ENCODE measurements at regions not wholly inside any gene's neighbourhood (a gene's known extent, or its start where the extent isn't known, plus 50 kb on each side); places are given as distances from the start of the nearest gene placed in this dataset.
"Not testable (repeated sequence)": the region's sequence is repeated elsewhere in the genome, so short reads cannot be mapped to it uniquely, and the experiment has no call there.

GRCh38 chr13:76659074-76659473 lies 227.1 kb downstream of the KCTD12 start:
- not testable (repeated sequence) for DNase-seq (ENCODE audit: low spot score)

DNA sequence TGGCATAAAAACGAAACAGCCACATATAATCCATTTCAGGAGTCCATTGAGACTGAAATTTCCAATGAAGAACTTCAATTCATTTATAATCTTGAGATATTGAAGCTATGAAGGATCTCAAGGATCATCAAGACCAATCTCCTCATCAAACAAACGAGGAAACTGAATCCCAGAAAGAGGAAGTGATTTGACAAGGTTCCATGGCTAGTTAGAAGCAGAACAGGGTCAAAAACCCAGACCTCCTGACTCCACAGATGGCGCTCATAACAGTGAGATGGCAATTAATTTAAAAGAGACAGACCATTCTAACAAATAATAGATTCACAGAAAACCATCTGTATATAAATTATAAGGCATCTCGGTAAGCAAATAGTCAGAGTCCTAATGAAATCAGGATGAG lies 229.7 kb downstream of the KCTD12 start:
- no peak for DNase-seq (ENCODE audit: low spot score)

DNA sequence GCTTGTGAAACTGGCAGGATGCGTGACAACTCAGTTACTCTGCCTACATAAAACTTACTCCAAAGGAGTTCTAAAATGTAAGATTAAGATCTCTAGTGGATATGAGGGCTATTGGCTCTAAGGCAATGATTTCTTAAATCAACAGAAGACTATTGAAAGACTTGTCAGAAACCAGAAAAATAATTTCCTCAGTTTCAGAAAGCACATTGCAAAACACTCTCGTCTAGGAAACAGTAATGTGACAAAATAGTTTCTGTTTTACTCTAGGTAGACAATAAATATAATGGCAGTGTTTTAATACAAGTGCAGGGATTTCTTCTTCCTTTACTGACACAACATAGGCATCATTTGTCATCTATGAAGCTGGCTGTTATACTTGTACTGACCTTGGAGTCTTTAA lies 230.1 kb downstream of the KCTD12 start:
- DNase-seq (ENCODE audit: low spot score): no peak

- no peak for DNase-seq (ENCODE audit: low spot score)
Measured at GRCh38 chr13:76654263-76654662, 231.9 kb downstream of the KCTD12 start.

DNA sequence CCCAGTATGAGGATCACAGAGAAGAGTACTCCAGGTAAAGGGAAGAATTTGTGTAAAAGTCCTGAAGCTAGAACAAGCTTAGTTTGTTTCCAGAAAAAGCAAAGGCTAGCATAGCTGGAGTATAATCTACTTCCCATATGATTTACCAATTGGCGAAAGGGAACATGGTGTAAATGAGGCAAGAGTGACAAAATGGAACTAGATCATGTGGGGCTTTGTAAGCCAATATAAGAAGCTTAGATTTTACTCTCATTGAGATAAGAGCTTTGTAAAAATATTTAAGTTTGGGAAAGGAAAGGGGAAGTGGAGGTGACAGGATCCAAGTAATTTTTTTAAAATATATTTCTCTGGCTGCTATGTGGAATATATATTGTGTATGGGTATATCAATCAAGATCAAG lies 234.9 kb downstream of the KCTD12 start:
- no peak for DNase-seq (ENCODE audit: low spot score)

GRCh38 chr13:76647550-76647949 lies 238.7 kb downstream of the KCTD12 start:
- DNase-seq (ENCODE audit: low spot score): no peak

GRCh38 chr13:76646946-76647345 lies 239.3 kb downstream of the KCTD12 start:
- no peak for DNase-seq (ENCODE audit: low spot score)

DNA sequence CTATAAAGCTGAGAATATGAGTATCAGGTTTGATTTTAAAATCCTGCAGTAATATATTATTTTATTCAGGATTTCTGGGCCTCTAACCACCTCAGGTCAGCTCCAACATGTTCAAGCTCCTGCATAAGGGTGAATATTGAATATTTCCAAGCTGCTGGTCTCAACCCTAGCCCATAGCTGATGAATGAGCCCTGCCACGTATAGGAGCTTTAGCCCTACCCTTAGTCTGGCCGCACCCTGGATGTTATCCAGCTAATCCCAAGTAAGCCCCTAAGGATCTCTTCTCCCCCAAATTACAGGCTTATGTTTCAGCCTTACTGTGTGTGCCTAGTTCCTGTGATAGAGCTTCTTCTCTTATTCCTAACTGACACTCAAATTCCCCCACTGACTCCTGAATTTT lies 240.6 kb downstream of the KCTD12 start:
- DNase-seq (ENCODE audit: low spot score): no peak

GRCh38 chr13:76644906-76645305 lies 241.3 kb downstream of the KCTD12 start:
- no peak for DNase-seq (ENCODE audit: low spot score)

DNA sequence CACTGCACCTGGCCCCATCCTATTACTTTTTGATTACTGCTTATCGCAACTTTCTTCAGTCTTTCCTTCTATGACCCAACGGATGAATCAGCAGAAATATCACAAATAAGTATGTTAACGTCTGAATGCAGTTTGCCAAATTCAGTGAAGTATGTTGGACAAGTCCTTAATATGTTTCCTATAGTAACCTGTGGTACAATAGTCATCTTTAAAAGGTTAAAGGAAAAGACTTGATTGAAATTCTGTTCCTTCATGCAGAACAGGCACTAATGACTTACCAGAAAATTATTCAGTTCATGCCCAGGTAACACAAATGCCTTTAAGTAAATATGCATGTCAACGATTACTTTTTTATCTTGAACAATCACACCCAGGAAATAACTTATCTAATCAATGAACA lies 242.6 kb downstream of the KCTD12 start:
- DNase-seq (ENCODE audit: low spot score): no peak

GRCh38 chr13:76641056-76641455 lies 245.1 kb downstream of the KCTD12 start:
- DNase-seq (ENCODE audit: low spot score): no peak

DNA sequence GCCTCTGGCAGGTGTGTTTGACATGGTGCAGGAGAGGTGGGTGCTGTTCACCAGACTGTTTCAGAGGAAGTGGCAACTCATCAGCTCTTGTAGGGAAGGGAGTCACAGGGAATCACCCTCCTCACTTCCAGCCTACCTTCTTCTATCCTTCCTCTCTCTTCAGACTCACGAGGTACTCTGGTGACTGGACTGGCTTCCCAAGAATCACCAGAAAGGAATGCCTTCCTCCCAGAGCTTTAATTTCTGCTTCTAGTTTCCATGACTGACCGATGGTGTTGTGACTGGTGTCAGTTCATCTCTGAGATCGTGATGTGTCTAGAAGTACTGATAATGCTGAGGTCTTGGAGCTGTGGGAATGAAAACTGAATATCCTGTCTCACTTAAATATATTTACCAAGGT lies 247.3 kb downstream of the KCTD12 start:
- DNase-seq (ENCODE audit: low spot score): no peak

- DNase-seq (ENCODE audit: low spot score): no peak
Measured at GRCh38 chr13:76638181-76638580, 248.0 kb downstream of the KCTD12 start.

GRCh38 chr13:76637641-76638141 lies 248.5 kb downstream of the KCTD12 start:
- DNase-seq (ENCODE audit: low spot score): no peak

DNA sequence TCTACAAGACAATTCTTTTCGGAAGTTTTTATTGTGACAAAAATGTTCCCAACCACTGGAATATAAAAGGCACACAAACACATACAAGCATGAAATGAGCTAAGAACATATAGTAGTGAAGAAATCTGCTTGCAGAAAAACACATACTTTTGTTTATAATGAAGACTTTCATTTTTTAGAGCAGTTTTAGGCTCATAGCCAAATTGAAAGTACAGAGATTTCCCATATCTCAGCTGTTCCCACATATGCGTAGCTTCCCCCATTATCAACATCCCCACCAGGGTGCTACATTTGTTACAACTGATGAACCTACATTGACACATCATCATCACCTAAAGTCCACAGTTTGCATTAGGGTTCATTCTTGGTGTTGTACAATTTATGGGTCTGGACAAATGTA lies 249.4 kb downstream of the KCTD12 start:
- no peak for DNase-seq (ENCODE audit: low spot score)

- DNase-seq (ENCODE audit: low spot score): no peak
Measured at GRCh38 chr13:76635232-76636230, 250.7 kb downstream of the KCTD12 start.

- DNase-seq (ENCODE audit: low spot score): no peak
Measured at GRCh38 chr13:76634431-76635191, 251.6 kb downstream of the KCTD12 start.

DNA sequence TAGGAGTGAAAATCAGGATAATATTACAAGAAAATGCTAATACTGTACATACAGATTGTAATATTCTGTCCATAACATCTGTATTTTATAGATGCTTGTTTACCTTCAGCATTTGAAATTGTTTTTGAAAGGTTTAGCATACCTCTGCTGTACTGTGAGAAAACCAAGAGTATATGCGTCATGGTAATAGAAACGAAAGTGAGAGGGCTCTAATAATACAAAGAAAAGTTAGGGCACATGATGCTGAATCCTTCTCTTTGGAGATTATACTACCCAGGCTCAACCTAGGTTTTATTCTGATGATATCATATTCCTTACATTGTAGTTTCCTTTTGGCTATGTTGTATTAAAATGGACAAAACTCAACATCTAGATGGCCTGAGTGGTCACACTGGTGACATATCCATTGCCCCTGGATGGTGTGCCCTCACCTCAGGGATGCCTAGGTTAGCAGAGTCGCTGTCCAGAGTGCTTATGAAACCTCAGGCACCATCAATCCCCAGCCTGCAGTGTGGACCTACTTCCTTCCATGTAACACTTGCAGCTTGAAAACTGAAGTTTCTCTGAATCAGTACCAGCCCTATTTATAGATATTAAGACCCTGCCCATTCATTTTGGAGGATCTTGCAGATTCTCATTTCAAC lies 253.7 kb downstream of the KCTD12 start:
- no peak for DNase-seq (ENCODE audit: low spot score)

- no peak for DNase-seq (ENCODE audit: low spot score)
Measured at GRCh38 chr13:76630629-76631230, 255.5 kb downstream of the KCTD12 start.

DNA sequence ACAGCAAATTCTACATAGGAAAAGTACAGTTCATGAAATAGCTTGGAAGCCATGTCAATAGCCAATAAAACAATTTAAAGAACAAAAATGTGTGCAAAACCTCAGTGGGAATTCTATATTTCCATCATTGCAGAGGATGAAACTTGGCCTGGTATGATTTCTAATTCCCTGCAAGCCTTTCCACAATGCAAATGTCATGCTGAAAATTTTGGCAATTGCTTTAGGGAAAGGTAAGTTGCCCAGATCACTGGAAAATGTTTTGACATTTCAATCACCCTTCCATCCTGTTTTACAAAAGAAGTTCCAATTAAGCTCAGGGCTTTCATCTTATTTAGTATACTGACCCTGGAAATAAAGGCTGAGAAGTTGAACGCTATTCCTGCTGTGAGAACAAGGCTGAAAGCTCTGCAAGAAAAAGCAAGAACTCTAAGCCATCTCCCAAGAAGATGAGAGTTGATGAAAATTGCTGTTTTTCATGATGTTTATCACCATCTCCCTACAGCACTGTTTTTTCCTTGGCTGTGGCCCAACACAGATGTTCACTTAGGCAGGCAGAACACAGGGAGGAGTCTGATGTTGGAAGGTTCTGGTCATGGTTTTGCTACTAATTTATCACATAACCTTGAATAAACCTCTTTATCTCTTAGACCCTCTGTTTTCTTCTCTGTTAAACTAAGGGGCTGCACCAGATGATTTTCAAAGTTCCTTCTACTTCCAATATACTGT lies 263.7 kb downstream of the KCTD12 start:
- no peak for DNase-seq (ENCODE audit: low spot score)

DNA sequence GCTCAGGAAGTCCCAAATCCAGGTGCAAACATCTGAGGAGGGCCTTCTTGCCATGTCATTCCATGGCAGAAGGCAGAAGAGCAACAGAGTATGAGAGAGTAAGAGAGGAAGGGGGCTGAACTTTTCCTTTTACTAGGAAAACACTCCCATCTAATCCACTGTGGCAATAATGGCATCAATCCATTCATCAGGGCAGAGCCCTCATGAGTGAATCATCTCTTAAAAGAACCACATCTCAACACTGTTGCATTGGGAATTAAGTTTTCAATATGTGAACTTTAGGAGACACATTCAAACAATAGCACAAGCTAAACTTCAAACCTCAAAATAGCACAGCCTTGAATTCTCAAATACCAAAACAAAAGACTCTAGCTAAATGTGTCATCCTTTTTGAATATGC lies 264.5 kb downstream of the KCTD12 start:
- DNase-seq (ENCODE audit: low spot score): no peak
